ENCODE measurements at regions not wholly inside any gene's neighbourhood (a gene's known extent, or its start where the extent isn't known, plus 50 kb on each side); places are given as distances from the start of the nearest gene placed in this dataset.

- TF ChIP-seq, protein P1, sequence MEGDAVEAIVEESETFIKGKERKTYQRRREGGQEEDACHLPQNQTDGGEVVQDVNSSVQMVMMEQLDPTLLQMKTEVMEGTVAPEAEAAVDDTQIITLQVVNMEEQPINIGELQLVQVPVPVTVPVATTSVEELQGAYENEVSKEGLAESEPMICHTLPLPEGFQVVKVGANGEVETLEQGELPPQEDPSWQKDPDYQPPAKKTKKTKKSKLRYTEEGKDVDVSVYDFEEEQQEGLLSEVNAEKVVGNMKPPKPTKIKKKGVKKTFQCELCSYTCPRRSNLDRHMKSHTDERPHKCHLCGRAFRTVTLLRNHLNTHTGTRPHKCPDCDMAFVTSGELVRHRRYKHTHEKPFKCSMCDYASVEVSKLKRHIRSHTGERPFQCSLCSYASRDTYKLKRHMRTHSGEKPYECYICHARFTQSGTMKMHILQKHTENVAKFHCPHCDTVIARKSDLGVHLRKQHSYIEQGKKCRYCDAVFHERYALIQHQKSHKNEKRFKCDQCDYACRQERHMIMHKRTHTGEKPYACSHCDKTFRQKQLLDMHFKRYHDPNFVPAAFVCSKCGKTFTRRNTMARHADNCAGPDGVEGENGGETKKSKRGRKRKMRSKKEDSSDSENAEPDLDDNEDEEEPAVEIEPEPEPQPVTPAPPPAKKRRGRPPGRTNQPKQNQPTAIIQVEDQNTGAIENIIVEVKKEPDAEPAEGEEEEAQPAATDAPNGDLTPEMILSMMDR (conservative IDR thresholded peaks at IDR 0.05 in 1 of 2, IDR thresholded peaks at IDR 0.05 in 1 of 2; ENCODE audit: low read depth in 1 of 2, low read length in 2 of 2) = no peak
- no peak for TF ChIP-seq EZH2 (IDR thresholded peaks at IDR 0.05; ENCODE audit: low read length, missing control alignments)
These were observed 135.4 kb downstream of the EMX2 start for GRCh38 chr10:117677890-117678500.
